GM23248 (cell line): ENCODE measurements at regions not wholly inside any gene's neighbourhood (a gene's known extent, or its start where the extent isn't known, plus 50 kb on each side); places are given as distances from the start of the nearest gene placed in this dataset.
"Not testable (repeated sequence)": the region's sequence is repeated elsewhere in the genome, so short reads cannot be mapped to it uniquely, and the experiment has no call there.

Source experiments
- DNase-seq: peaks from one replicate; pipeline ENCODE4 v3.0.0-alpha.2; 2015
- H2AFZ ChIP-seq: fragments of 200-600 bp; sonication (generic); 2 replicates; pipeline ENCODE4 v1.6.1; 2016; ENCODE audit warnings: antibody characterized with exemption
- H3F3A ChIP-seq: fragments of 200-600 bp; sonication (generic); 2 replicates; pipeline ENCODE4 v1.6.1; 2016; ENCODE audit warnings: mild to moderate bottlenecking, antibody characterized with exemption, mixed run types; ENCODE audit not compliant: insufficient read depth
- H3K27ac ChIP-seq: fragments of 200-600 bp; sonication (generic); 2 replicates; pipeline ENCODE4 v1.5.1; 2016; ENCODE audit warnings: mild to moderate bottlenecking
- H3K27me3 ChIP-seq: fragments of 200-600 bp; sonication (generic); replicated peaks from 2 replicates; pipeline ENCODE4 v1.6.1; 2016; ENCODE audit warnings: mild to moderate bottlenecking; ENCODE audit not compliant: insufficient read depth
- H3K36me3 ChIP-seq: fragments of 200-600 bp; sonication (generic); 2 replicates; pipeline ENCODE4 v1.6.1; 2016; ENCODE audit warnings: low read depth, mild to moderate bottlenecking
- H3K4me1 ChIP-seq: fragments of 200-600 bp; sonication (generic); 2 replicates; pipeline ENCODE4 v1.6.1; 2016; ENCODE audit warnings: mild to moderate bottlenecking; ENCODE audit not compliant: insufficient read depth
- H3K4me2 ChIP-seq: fragments of 200-600 bp; sonication (generic); one replicate; pipeline ENCODE4 v1.6.1; 2016; ENCODE audit warnings: mild to moderate bottlenecking; ENCODE audit not compliant: unreplicated experiment
- H3K4me3 ChIP-seq: fragments of 200-600 bp; sonication (generic); 2 replicates; pipeline ENCODE4 v1.5.1; 2016; ENCODE audit warnings: mild to moderate bottlenecking
- H3K79me2 ChIP-seq: fragments of 200-600 bp; sonication (generic); 2 replicates; pipeline ENCODE4 v1.6.1; 2016; ENCODE audit warnings: mild to moderate bottlenecking; ENCODE audit not compliant: insufficient read depth
- H3K9ac ChIP-seq: fragments of 200-600 bp; sonication (generic); 2 replicates; pipeline ENCODE4 v1.6.1; 2016; ENCODE audit warnings: mild to moderate bottlenecking
- H3K9me2 ChIP-seq: fragments of 200-600 bp; sonication (generic); 2 replicates; pipeline ENCODE4 v1.6.1; 2016; ENCODE audit warnings: mixed run types, mild to moderate bottlenecking, moderate library complexity; ENCODE audit not compliant: insufficient read depth
- H3K9me3 ChIP-seq: fragments of 200-600 bp; sonication (generic); one replicate; pipeline ENCODE4 v1.6.1; 2017; ENCODE audit warnings: low read depth
- H4K20me1 ChIP-seq: fragments of 200-600 bp; sonication (generic); 2 replicates; pipeline ENCODE4 v1.6.0; 2016; ENCODE audit not compliant: insufficient read depth
- EZH2 ChIP-seq: fragments of 200-600 bp; sonication (generic); IDR thresholded peaks from 2 replicates; pipeline ENCODE4 v1.6.1; 2018; ENCODE audit warnings: antibody characterized with exemption, mild to moderate bottlenecking; ENCODE audit not compliant: insufficient read depth, poor library complexity, severe bottlenecking
- EZH2phosphoT487 ChIP-seq: fragments of 200-600 bp; sonication (generic); IDR thresholded peaks from 2 replicates; pipeline ENCODE4 v1.6.1; 2018; ENCODE audit warnings: antibody characterized with exemption, moderate library complexity, mild to moderate bottlenecking, low read depth; ENCODE audit not compliant: insufficient read depth
- WGBS, 2 experiments: methylation state at CpG; one replicate each; pipeline ENCODE4 v1.1.6; 2015 to 2017; ENCODE audit warnings: low lambda C conversion rate in 2 of 2, low coverage in 1 of 2; ENCODE audit errors: missing lambda C conversion rate in 2 of 2; 5-methylcytosine and 5-hydroxymethylcytosine counted together
- in situ Hi-C: fragments of 300-500 bp; cut with MboI; formaldehyde crosslinking; loops from 2 replicates; pipeline ENCODE4 v1.15.0; 2020

- Histone ChIP-seq H3K9ac (no peak overlapping the region), H3K36me3 (no peaks in the 10 kb centered on the region), H3K4me2 (peak overlapping the region; percentile 56), H3F3A (peaks cover 9% of the 10 kb centered on the region), H3K79me2 (no peaks in the 10 kb centered on the region), H3K9me2 (no peaks in the 10 kb centered on the region), H3K4me3 (no peak overlapping the region), H3K27ac (no peak overlapping the region), H3K4me1 (peaks cover 27% of the 10 kb centered on the region), H2AFZ (no peak overlapping the region), H3K9me3 (no peaks in the 10 kb centered on the region), H4K20me1 (no peaks in the 10 kb centered on the region), H3K27me3 (peaks cover 9% of the 10 kb centered on the region; the same call in 1 of the 2 replicates)
- in situ Hi-C loops: no loop called here
- DNase-seq: peak; percentile 24
- 91 to 94% methylated on average over 3 of the region's 3 CpGs for WGBS, 2 experiments
- TF ChIP-seq EZH2phosphoT487 (no peak), EZH2 (no peak)
Measured at GRCh38 chr19:28314756-28315155, 898.2 kb downstream of the UQCRFS1 start.

- Histone ChIP-seq H3K4me3 (peak overlapping the region; percentile 31; the same call in 1 of the 2 replicates), H2AFZ (no peak overlapping the region), H3K4me2 (peak overlapping the region; percentile 56), H3K4me1 (peaks cover 27% of the 10 kb centered on the region), H3K79me2 (no peaks in the 10 kb centered on the region), H3K36me3 (no peaks in the 10 kb centered on the region), H4K20me1 (no peaks in the 10 kb centered on the region), H3K9me2 (no peaks in the 10 kb centered on the region), H3K27ac (no peak overlapping the region), H3K9me3 (no peaks in the 10 kb centered on the region), H3F3A (peaks cover 9% of the 10 kb centered on the region), H3K27me3 (peaks cover 6% of the 10 kb centered on the region; the same call in 1 of the 2 replicates), H3K9ac (no peak overlapping the region)
- TF ChIP-seq EZH2 (no peak), EZH2phosphoT487 (no peak)
- DNase-seq: no peak
- in situ Hi-C loops: no loop called here
- 68 to 73% methylated on average over 4 of the region's 4 CpGs for WGBS, 2 experiments
Measured at GRCh38 chr19:28314287-28314686, 898.7 kb downstream of the UQCRFS1 start.

- in situ Hi-C loops: no loop called here
- Histone ChIP-seq H3K36me3 (no peaks in the 10 kb centered on the region), H3K9me3 (no peaks in the 10 kb centered on the region), H4K20me1 (no peaks in the 10 kb centered on the region), H3K4me1 (peaks cover 27% of the 10 kb centered on the region), H3K79me2 (no peaks in the 10 kb centered on the region), H3K27me3 (no peaks in the 10 kb centered on the region), H2AFZ (0 out of 2 replicates have a peak overlapping the region, but pooled peaks have one; percentile 23), H3K9ac (0 out of 2 replicates have a peak overlapping the region, but pooled peaks have one; percentile 10), H3K27ac (peak overlapping the region; percentile 59), H3F3A (peaks cover 9% of the 10 kb centered on the region), H3K9me2 (no peaks in the 10 kb centered on the region), H3K4me3 (peak overlapping the region; percentile 31; the same call in 1 of the 2 replicates), H3K4me2 (peak overlapping the region; percentile 56)
- DNase-seq: peak; percentile 94
- WGBS, 2 experiments: 0% methylated on average over 10 of the region's 10 CpGs
- TF ChIP-seq EZH2phosphoT487: 0 out of 2 replicates have a peak, but pooled peaks have one; percentile 69
- no peak for TF ChIP-seq EZH2
Measured at GRCh38 chr19:28313633-28314032, 899.3 kb downstream of the UQCRFS1 start.

- TF ChIP-seq EZH2 (no peak), EZH2phosphoT487 (no peak)
- H3K4me1 ChIP-seq: peaks cover 32% of the 10 kb centered on the region
- H3K9me2 ChIP-seq: no peaks in the 10 kb centered on the region
- H3K4me3 ChIP-seq: no peak overlapping the region
- H4K20me1 ChIP-seq: no peaks in the 10 kb centered on the region
- H3K36me3 ChIP-seq: no peaks in the 10 kb centered on the region
- H3K79me2 ChIP-seq: no peaks in the 10 kb centered on the region
- H3K27ac ChIP-seq: no peak overlapping the region
- no peaks in the 10 kb centered on the region for H3K9me3 ChIP-seq
- no peaks in the 10 kb centered on the region for H3K27me3 ChIP-seq
- DNase-seq: no peak
- no peak overlapping the region for H3K9ac ChIP-seq
- no peak overlapping the region for H3K4me2 ChIP-seq
- WGBS, 2 experiments: 99% methylated on average over 8 of the region's 8 CpGs
- no peak overlapping the region for H2AFZ ChIP-seq
- in situ Hi-C loops: no loop called here
- H3F3A ChIP-seq: peaks cover 9% of the 10 kb centered on the region
Measured at GRCh38 chr19:28312269-28312668, 900.7 kb downstream of the UQCRFS1 start.

- H2AFZ ChIP-seq, H3K79me2 ChIP-seq, H3K4me3 ChIP-seq, H3K9me3 ChIP-seq, H3K27ac ChIP-seq, H3F3A ChIP-seq, H3K9ac ChIP-seq, H3K4me2 ChIP-seq, H4K20me1 ChIP-seq, H3K9me2 ChIP-seq, H3K36me3 ChIP-seq, DNase-seq, in situ Hi-C loops, H3K27me3 ChIP-seq: not testable (repeated sequence)
- H3K4me1 ChIP-seq: peaks cover 37% of the 10 kb centered on the region
- WGBS, 2 experiments: 89 to 100% methylated on average over 2 of the region's 2 CpGs
Measured at GRCh38 chr19:28310829-28311228, 902.1 kb downstream of the UQCRFS1 start.
